HCT116 (cell line): ENCODE measurements at regions not wholly inside any gene's neighbourhood (a gene's known extent, or its start where the extent isn't known, plus 50 kb on each side); places are given as distances from the start of the nearest gene placed in this dataset.

Experiments
- ATAC-seq: fragments of 200-7000 bp; cut with Tn5 transposase; 2 replicates; pipeline ENCODE4 v1.9.1; 2020; ENCODE audit warnings: mild to moderate bottlenecking, moderate library complexity
- BruUV-seq: library from RNA; stranded (reverse); fragments of 400-500 nt; replicated peaks from 2 replicates; lab custom pipeline; 2021; lab: Mats Ljungman, UMichigan
- CTCF ChIA-PET: fragments of 300-600 bp; sonication (Branson Sonifier 250); formaldehyde crosslinking; loops from one replicate; lab custom pipeline; 2021; ENCODE audit warnings: antibody characterized with exemption; lab: Charles Lee
- POLR2A ChIA-PET: fragments of 300-600, 350-600 bp; sonication (Branson Sonifier 250); formaldehyde crosslinking; loops from one replicate; lab custom pipeline; 2021; ENCODE audit warnings: antibody characterized with exemption; lab: Charles Lee
- RAD21 ChIA-PET, 2 experiments: fragments of 300-600 bp; sonication (Branson Sonifier 250); formaldehyde crosslinking; loops; one replicate each; lab custom pipeline; 2023; ENCODE audit warnings: low total read pairs in 2 of 2; ENCODE audit not compliant: uncharacterized antibody in 2 of 2, unreplicated experiment in 2 of 2, low non-redundant PET in 1 of 2; lab: Charles Lee
- DNase-seq: peaks from one replicate; pipeline ENCODE4 v3.0.0-alpha.2; 2010; ENCODE audit warnings: low read depth, low spot score
- H2AFZ ChIP-seq: fragments of 200-600 bp; shearing (Covaris generic), sonication (generic); 2 replicates; pipeline ENCODE4 v1.6.1; 2017; ENCODE audit warnings: low read depth, mixed run types, mixed read lengths, antibody characterized with exemption, low read length; ENCODE audit not compliant: poor library complexity, severe bottlenecking
- H3K27ac ChIP-seq: 2 replicates; pipeline ENCODE4 v1.5.1; 2012; ENCODE audit warnings: low read depth, low read length
- H3K27me3 ChIP-seq: fragments of 200-600 bp; sonication (generic); 2 replicates; pipeline ENCODE4 v1.6.1; 2016; ENCODE audit warnings: mixed run types, low read length, mixed read lengths; ENCODE audit not compliant: insufficient read depth
- H3K36me3 ChIP-seq, 2 experiments: fragments of 200-500 bp in 1 of 2; fragments of 200-600 bp in 1 of 2; sonication (Bioruptor generic) in 1 of 2; sonication (generic) in 1 of 2; 2 replicates each; pipeline versions ENCODE4 v1.5.1 to v1.6.1; 2014 to 2016; ENCODE audit warnings: low read length in 2 of 2, inconsistent platforms in 1 of 2, mixed read lengths in 1 of 2, mixed run types in 1 of 2; ENCODE audit not compliant: insufficient read depth in 2 of 2, control insufficient read depth in 1 of 2
- H3K4me1 ChIP-seq, 2 experiments: fragments of 200-600 bp in 1 of 2; sonication (generic) in 1 of 2; 2 replicates each; pipeline versions ENCODE4 v1.5.1 to v1.6.1; 2012 to 2017; ENCODE audit warnings: low read length in 2 of 2, inconsistent platforms in 1 of 2, mild to moderate bottlenecking in 1 of 2, mixed read lengths in 1 of 2, mixed run types in 1 of 2, moderate library complexity in 1 of 2; ENCODE audit not compliant: insufficient read depth in 2 of 2, control insufficient read depth in 1 of 2
- H3K4me2 ChIP-seq: fragments of 200-600 bp; sonication (generic); 2 replicates; pipeline ENCODE4 v1.6.1; 2017; ENCODE audit warnings: mixed run types, low read length, mixed read lengths
- H3K4me3 ChIP-seq, 2 experiments: fragments of 200-600 bp in 1 of 2; sonication (generic) in 1 of 2; replicated peaks in 1 of 2; 2 replicates each; pipeline ENCODE4 v1.5.1; 2011 to 2016; ENCODE audit warnings: low read length in 2 of 2, control low read depth in 1 of 2, low read depth in 1 of 2, mild to moderate bottlenecking in 1 of 2, mixed read lengths in 1 of 2, mixed run types in 1 of 2
- H3K79me2 ChIP-seq: fragments of 200-600 bp; sonication (generic); 2 replicates; pipeline ENCODE4 v1.6.1; 2017; ENCODE audit warnings: mild to moderate bottlenecking, mixed run types, low read length, moderate library complexity, mixed read lengths; ENCODE audit not compliant: insufficient read depth
- H3K9ac ChIP-seq: fragments of 200-600 bp; sonication (generic); 2 replicates; pipeline ENCODE4 v1.6.1; 2016; ENCODE audit warnings: low read length, mixed read lengths
- H3K9me2 ChIP-seq: fragments of 200-600 bp; sonication (generic), shearing (Covaris generic); 2 replicates; pipeline ENCODE4 v1.6.1; 2017; ENCODE audit warnings: mixed run types, mild to moderate bottlenecking, moderate library complexity; ENCODE audit not compliant: insufficient read depth
- H3K9me3 ChIP-seq, 2 experiments: fragments of 200-500 bp in 1 of 2; fragments of 200-600 bp in 1 of 2; sonication (Bioruptor generic) in 1 of 2; sonication (generic) in 1 of 2; 2 replicates each; pipeline ENCODE4 v1.6.1; 2014 to 2017; ENCODE audit warnings: low read length in 2 of 2, mixed read lengths in 2 of 2, inconsistent platforms in 1 of 2, low read depth in 1 of 2, mild to moderate bottlenecking in 1 of 2, mixed run types in 1 of 2, moderate library complexity in 1 of 2; ENCODE audit not compliant: control insufficient read depth in 1 of 2, insufficient read depth in 1 of 2
- H4K20me1 ChIP-seq: fragments of 200-600 bp; sonication (generic), shearing (Covaris generic); 2 replicates; pipeline ENCODE4 v1.6.1; 2017; ENCODE audit warnings: mixed run types, mild to moderate bottlenecking, moderate library complexity; ENCODE audit not compliant: insufficient read depth
- CBX3 ChIP-seq: IDR thresholded peaks from 2 replicates; pipeline ENCODE4 v1.6.1; 2012; ENCODE audit warnings: low read depth
- CTCF ChIP-seq, 3 experiments: fragments of 200-600 bp in 1 of 3; sonication (generic) in 1 of 3; IDR thresholded peaks in 2 of 3; conservative IDR thresholded peaks in 1 of 3; 2 replicates each; pipeline ENCODE4 v1.5.1; 2012 to 2017; ENCODE audit warnings: low read depth in 2 of 3, low read length in 2 of 3, antibody characterized with exemption in 1 of 3, borderline replicate concordance in 1 of 3, control low read depth in 1 of 3, mild to moderate bottlenecking in 1 of 3, mixed read lengths in 1 of 3, mixed run types in 1 of 3, moderate library complexity in 1 of 3; ENCODE audit not compliant: insufficient read depth in 1 of 3
- ELF1 ChIP-seq: IDR thresholded peaks from 2 replicates; pipeline ENCODE4 v1.6.1; 2012; ENCODE audit warnings: low read depth, borderline replicate concordance
- EZH2phosphoT487 ChIP-seq: fragments of 200-600 bp; IDR thresholded peaks from 2 replicates; pipeline ENCODE4 v1.6.1; 2018; ENCODE audit warnings: antibody characterized with exemption, borderline replicate concordance
- MAX ChIP-seq: IDR thresholded peaks from 2 replicates; pipeline ENCODE4 v1.6.1; 2012
- POLR2A ChIP-seq: IDR thresholded peaks from 2 replicates; pipeline ENCODE4 v1.7.0; 2011; ENCODE audit warnings: borderline replicate concordance; ENCODE audit not compliant: insufficient read depth, insufficient read length; ENCODE audit errors: extremely low read depth
- SP1 ChIP-seq: IDR thresholded peaks from 2 replicates; pipeline ENCODE4 v1.6.1; 2012; ENCODE audit warnings: low read depth
- ZBTB33 ChIP-seq: IDR thresholded peaks from 2 replicates; pipeline ENCODE4 v1.6.1; 2011; ENCODE audit warnings: mild to moderate bottlenecking, low read length, moderate library complexity; ENCODE audit not compliant: insufficient replicate concordance; ENCODE audit errors: extremely low read depth
- ZFX ChIP-seq: fragments of 450-650 bp; IDR thresholded peaks from 2 replicates; pipeline ENCODE4 v1.6.1; 2017
- intact Hi-C: fragments of 100-400 bp; cut with micrococcal nuclease; formaldehyde crosslinking; loops from 2 replicates; pipeline ENCODE4 v1.10.0; 2022

GRCh38 chr13:67366533-67366932 is 136.4 kb upstream of the PCDH9 start:
- CTCF ChIA-PET: no interaction called here

GRCh38 chr13:67355812-67356476 is 125.8 kb upstream of the PCDH9 start:
- RAD21 ChIA-PET: no interaction called here
- H3K27ac ChIP-seq: no peak overlapping the region
- H3K4me1 ChIP-seq: no peaks in the 10 kb centered on the region
- H2AFZ ChIP-seq: no peak overlapping the region
- H3K4me3 ChIP-seq: no peak overlapping the region
- H4K20me1 ChIP-seq: no peaks in the 10 kb centered on the region
- intact Hi-C loops: no loop called here
- H3K9ac ChIP-seq: no peak overlapping the region
- no peaks in the 10 kb centered on the region for H3K36me3 ChIP-seq
- BruUV-seq: no TSS peak
- no peaks in the 10 kb centered on the region for H3K79me2 ChIP-seq
- H3K27me3 ChIP-seq: no peaks in the 10 kb centered on the region
- no peak overlapping the region for H3K4me2 ChIP-seq
- CTCF ChIA-PET: no interaction called here
- no peaks in the 10 kb centered on the region for H3K9me3 ChIP-seq
- no peaks in the 10 kb centered on the region for H3K9me2 ChIP-seq
- POLR2A ChIA-PET: no interaction called here
- DNase-seq (no peak), ATAC-seq (no peak)
- no peak for TF ChIP-seq POLR2A
- TF ChIP-seq MAX: no peak
- TF ChIP-seq ELF1: no peak
- TF ChIP-seq ZBTB33: no peak
- no peak for TF ChIP-seq CTCF (IDR thresholded peaks at IDR 0.05 in 2 of 3, conservative IDR thresholded peaks at IDR 0.05 in 1 of 3; ENCODE audit: borderline replicate concordance in 1 of 3, insufficient read depth in 1 of 3, low read depth in 2 of 3, low read length in 2 of 3)
- TF ChIP-seq SP1: no peak
- TF ChIP-seq CBX3: no peak
- TF ChIP-seq ZFX: no peak

More at GRCh38 chr13:67366533-67366932, 136.4 kb upstream of the PCDH9 start:
- Histone ChIP-seq H3K36me3 (no peaks in the 10 kb centered on the region), H3K79me2 (no peaks in the 10 kb centered on the region), H4K20me1 (no peaks in the 10 kb centered on the region), H3K9ac (no peak overlapping the region), H2AFZ (no peak overlapping the region), H3K4me3 (no peak overlapping the region), H3K4me1 (no peaks in the 10 kb centered on the region), H3K27me3 (no peaks in the 10 kb centered on the region), H3K9me2 (no peaks in the 10 kb centered on the region), H3K9me3 (no peaks in the 10 kb centered on the region; a peak in 1 of 4 replicates), H3K27ac (no peak overlapping the region), H3K4me2 (no peak overlapping the region)
- ATAC-seq: no peak
- TF ChIP-seq CTCF (IDR thresholded peaks at IDR 0.05 in 2 of 3, conservative IDR thresholded peaks at IDR 0.05 in 1 of 3; ENCODE audit: borderline replicate concordance in 1 of 3, insufficient read depth in 1 of 3, low read depth in 2 of 3, low read length in 2 of 3) (peak in 1 of 3 experiments; percentile 36; a peak in 2 of 6 replicates), EZH2phosphoT487 (no peak)
- intact Hi-C loops: no loop called here
- BruUV-seq: no TSS peak
- peak; percentile 1 for DNase-seq
- ChIA-PET RAD21 (no interaction called here), POLR2A (no interaction called here)
